ENCODE measurements at regions not wholly inside any gene's neighbourhood (a gene's known extent, or its start where the extent isn't known, plus 50 kb on each side); places are given as distances from the start of the nearest gene placed in this dataset.

DNA sequence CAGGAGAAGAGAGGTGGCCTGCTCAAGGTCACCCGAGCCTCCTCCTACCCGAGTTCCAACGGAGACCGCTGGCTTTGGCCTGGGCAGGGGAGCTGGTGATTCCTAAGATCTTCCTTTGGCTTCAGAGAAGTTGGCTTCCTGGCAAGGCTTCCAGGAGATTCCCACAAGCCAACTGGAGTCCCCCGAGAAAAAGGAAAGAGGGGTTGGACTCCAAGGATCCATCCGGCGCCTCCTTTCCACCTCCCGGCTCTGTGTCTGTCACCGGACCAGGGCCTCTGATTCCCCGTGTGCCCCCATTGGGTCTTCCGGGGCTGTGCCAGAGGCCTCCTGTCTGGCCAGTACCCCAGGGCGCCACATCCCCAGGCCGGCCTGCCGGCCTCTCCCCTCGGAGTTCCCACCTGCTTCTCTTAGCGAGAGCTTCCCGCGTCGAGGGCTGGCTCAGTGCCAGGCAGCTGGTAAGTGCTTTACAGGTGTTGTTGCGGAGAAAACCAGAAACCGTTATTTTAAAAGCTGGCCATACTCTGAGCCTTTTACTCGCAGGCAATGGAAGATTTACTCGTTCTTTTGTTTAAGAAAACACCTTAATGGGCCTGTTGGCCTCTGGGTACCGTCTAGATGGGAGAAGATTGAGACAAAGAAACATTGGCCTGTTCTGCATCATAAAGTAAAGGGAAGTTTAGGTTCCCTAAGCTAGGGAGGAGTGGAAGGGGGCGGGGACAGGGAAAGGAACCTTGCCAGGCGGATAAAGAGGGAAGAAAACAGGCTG lies 258.4 kb upstream of the SDK2 start:
- no peaks in the 10 kb centered on the region for H3K4me1 ChIP-seq (ENCODE audit: control insufficient read depth, insufficient read depth, low read length)
- H3K27ac ChIP-seq (ENCODE audit: low read length) = no peak overlapping the region
- H3K36me3 ChIP-seq (ENCODE audit: control insufficient read depth, insufficient read depth, low read length) = no peaks in the 10 kb centered on the region
- intact Hi-C loops (cut with micrococcal nuclease; ENCODE audit: unreplicated experiment) (no loop called here), in situ Hi-C loops (cut with HindIII; ENCODE audit: low pct_unique_long_range_greater_than_20kb, low sequenced_read_pairs) (no loop called here)
- CTCF ChIA-PET = no interaction called here
- no TSS peak for BruUV-seq (replicated peaks)
- TF ChIP-seq, protein P1, sequence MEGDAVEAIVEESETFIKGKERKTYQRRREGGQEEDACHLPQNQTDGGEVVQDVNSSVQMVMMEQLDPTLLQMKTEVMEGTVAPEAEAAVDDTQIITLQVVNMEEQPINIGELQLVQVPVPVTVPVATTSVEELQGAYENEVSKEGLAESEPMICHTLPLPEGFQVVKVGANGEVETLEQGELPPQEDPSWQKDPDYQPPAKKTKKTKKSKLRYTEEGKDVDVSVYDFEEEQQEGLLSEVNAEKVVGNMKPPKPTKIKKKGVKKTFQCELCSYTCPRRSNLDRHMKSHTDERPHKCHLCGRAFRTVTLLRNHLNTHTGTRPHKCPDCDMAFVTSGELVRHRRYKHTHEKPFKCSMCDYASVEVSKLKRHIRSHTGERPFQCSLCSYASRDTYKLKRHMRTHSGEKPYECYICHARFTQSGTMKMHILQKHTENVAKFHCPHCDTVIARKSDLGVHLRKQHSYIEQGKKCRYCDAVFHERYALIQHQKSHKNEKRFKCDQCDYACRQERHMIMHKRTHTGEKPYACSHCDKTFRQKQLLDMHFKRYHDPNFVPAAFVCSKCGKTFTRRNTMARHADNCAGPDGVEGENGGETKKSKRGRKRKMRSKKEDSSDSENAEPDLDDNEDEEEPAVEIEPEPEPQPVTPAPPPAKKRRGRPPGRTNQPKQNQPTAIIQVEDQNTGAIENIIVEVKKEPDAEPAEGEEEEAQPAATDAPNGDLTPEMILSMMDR (IDR thresholded peaks at IDR 0.05) = no peak
- TF ChIP-seq POLR2AphosphoS5 (IDR thresholded peaks at IDR 0.05; ENCODE audit: low read depth, low read length) (no peak), TCF7L2 (IDR thresholded peaks at IDR 0.05; ENCODE audit: low read depth, low read length) (no peak), SIN3A (IDR thresholded peaks at IDR 0.05; ENCODE audit: borderline replicate concordance, insufficient read depth, low read depth, low read length) (no peak)
- TF ChIP-seq, protein P2, sequence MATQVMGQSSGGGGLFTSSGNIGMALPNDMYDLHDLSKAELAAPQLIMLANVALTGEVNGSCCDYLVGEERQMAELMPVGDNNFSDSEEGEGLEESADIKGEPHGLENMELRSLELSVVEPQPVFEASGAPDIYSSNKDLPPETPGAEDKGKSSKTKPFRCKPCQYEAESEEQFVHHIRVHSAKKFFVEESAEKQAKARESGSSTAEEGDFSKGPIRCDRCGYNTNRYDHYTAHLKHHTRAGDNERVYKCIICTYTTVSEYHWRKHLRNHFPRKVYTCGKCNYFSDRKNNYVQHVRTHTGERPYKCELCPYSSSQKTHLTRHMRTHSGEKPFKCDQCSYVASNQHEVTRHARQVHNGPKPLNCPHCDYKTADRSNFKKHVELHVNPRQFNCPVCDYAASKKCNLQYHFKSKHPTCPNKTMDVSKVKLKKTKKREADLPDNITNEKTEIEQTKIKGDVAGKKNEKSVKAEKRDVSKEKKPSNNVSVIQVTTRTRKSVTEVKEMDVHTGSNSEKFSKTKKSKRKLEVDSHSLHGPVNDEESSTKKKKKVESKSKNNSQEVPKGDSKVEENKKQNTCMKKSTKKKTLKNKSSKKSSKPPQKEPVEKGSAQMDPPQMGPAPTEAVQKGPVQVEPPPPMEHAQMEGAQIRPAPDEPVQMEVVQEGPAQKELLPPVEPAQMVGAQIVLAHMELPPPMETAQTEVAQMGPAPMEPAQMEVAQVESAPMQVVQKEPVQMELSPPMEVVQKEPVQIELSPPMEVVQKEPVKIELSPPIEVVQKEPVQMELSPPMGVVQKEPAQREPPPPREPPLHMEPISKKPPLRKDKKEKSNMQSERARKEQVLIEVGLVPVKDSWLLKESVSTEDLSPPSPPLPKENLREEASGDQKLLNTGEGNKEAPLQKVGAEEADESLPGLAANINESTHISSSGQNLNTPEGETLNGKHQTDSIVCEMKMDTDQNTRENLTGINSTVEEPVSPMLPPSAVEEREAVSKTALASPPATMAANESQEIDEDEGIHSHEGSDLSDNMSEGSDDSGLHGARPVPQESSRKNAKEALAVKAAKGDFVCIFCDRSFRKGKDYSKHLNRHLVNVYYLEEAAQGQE (IDR thresholded peaks at IDR 0.05; ENCODE audit: insufficient read depth in 1 of 2, low read depth in 2 of 2, low read length in 1 of 2) = no peak
- POLR2A ChIA-PET = no interaction called here
- peaks cover 12% of the 10 kb centered on the region for H3K27me3 ChIP-seq (ENCODE audit: control insufficient read depth, insufficient read depth, low read length)
- no peak for DNase-seq (ENCODE audit: low read depth, low spot score)
- ATAC-seq = no peak
- H3K4me3 ChIP-seq (ENCODE audit: low read depth in 2 of 2, low read length in 2 of 2) = no peak overlapping the region
- H3K9me3 ChIP-seq (ENCODE audit: control insufficient read depth, insufficient read depth, low read depth, low read length) = no peaks in the 10 kb centered on the region

DNA sequence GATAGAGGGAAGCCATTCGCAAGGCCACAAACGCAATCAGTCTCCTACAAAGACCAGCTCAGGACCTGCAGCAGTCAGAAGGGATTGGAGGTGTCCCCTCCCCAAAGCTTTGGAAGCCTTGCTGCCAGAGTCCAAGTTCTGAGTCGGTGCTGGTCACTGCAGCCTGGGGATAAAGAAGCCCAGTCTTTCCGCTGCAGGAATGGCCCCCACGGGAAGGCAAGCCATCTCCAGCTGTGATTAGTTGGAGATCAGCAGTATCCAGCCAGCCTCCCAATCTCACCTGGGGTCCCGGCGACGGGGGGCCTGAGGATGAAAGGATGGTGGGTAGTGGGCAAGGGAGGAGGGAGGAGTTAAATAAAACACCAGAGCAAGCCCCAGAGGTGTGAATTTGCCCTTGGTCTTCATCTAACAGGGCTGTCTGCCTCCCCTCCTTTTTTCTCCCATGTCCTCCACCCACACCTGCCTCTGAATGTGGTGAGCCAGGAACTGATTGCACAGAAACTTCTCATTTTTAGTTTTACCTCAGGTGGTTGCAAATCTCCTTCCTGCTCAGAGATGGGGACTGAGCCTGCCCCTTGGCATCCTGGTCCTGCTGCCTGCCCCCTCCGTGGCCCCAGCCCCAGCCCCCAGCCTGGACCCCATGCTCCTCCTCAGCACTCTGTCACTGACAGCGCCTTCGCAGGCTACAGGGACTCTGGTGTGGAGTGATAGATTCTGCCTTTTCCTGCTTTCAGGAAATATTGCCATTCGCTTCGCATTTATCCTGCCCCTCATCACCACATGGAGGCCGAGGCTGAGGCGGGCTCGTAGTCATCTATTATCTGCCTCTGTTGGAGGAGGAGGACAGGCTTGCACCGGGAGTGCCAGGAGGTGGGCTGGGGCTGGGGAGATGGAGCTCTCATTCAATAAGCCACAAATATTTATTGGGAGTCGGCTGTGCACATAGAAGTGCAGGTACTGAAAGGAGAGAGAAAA lies 262.9 kb upstream of the SDK2 start:
- POLR2A ChIA-PET = no interaction called here
- Histone ChIP-seq H3K27me3 (ENCODE audit: control insufficient read depth, insufficient read depth, low read length) (peaks cover 18% of the 10 kb centered on the region; the same call in 1 of the 2 replicates), H3K27ac (ENCODE audit: low read length) (no peak overlapping the region), H3K36me3 (ENCODE audit: control insufficient read depth, insufficient read depth, low read length) (no peaks in the 10 kb centered on the region), H3K9me3 (ENCODE audit: control insufficient read depth, insufficient read depth, low read depth, low read length) (no peaks in the 10 kb centered on the region), H3K4me3 (ENCODE audit: low read depth in 2 of 2, low read length in 2 of 2) (no peak overlapping the region), H3K4me1 (ENCODE audit: control insufficient read depth, insufficient read depth, low read length) (no peaks in the 10 kb centered on the region)
- no peak for DNase-seq (ENCODE audit: low read depth, low spot score)
- CTCF ChIA-PET = no interaction called here
- ATAC-seq = no peak
- TF ChIP-seq SIN3A (IDR thresholded peaks at IDR 0.05; ENCODE audit: borderline replicate concordance, insufficient read depth, low read depth, low read length) (no peak), POLR2AphosphoS5 (IDR thresholded peaks at IDR 0.05; ENCODE audit: low read depth, low read length) (no peak), TCF7L2 (IDR thresholded peaks at IDR 0.05; ENCODE audit: low read depth, low read length) (no peak)
- TF ChIP-seq, protein P1 (IDR thresholded peaks at IDR 0.05) = no peak
- TF ChIP-seq, protein P2 (IDR thresholded peaks at IDR 0.05; ENCODE audit: insufficient read depth in 1 of 2, low read depth in 2 of 2, low read length in 1 of 2) = no peak
- intact Hi-C loops (cut with micrococcal nuclease; ENCODE audit: unreplicated experiment) (no loop called here), in situ Hi-C loops (cut with HindIII; ENCODE audit: low pct_unique_long_range_greater_than_20kb, low sequenced_read_pairs) (no loop called here)
- no TSS peak for BruUV-seq (replicated peaks)

Data from Panc1 (cell line).